ENCODE measurements at regions not wholly inside any gene's neighbourhood (a gene's known extent, or its start where the extent isn't known, plus 50 kb on each side); places are given as distances from the start of the nearest gene placed in this dataset.

DNA sequence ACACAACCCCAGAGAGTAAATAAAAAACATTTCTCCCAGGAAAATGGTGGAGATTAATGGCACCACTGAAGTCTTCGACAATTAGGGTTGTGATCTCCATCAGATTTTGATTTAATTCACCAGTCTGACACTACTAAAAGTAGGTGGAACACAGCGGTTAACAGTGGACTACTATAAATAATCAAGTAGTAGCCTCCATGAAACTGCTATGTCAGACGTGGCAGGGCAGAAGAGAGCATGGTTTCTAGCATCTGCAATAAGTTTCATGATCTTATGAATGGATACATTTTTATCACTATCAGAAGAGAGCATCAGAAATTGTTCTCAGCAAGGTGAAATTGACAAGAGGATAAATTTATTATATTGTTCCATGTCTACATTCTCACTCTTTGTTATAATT lies 1706.6 kb downstream of the MRPL39 start:
- H3K9ac ChIP-seq (ENCODE audit: low read length) = no peak overlapping the region
- no peaks in the 10 kb centered on the region for H3K9me3 ChIP-seq (ENCODE audit: insufficient read depth, low read length)
- no peak overlapping the region for H3K4me3 ChIP-seq (ENCODE audit: low read length)
- H2AFZ ChIP-seq (ENCODE audit: low read depth, low read length) = no peak overlapping the region
- H3K79me2 ChIP-seq (ENCODE audit: low read length) = no peaks in the 10 kb centered on the region
- TF ChIP-seq EZH2phosphoT487 (IDR thresholded peaks at IDR 0.05; ENCODE audit: low read depth) = no peak
- no peak for TF ChIP-seq CTCF (IDR thresholded peaks at IDR 0.05; ENCODE audit: low read depth, low read length)
- no peak overlapping the region for H3K27ac ChIP-seq (ENCODE audit: low read length)
- no peaks in the 10 kb centered on the region for H3K27me3 ChIP-seq (ENCODE audit: low read depth, low read length)
- no peaks in the 10 kb centered on the region for H3K36me3 ChIP-seq (replicated peaks; ENCODE audit: low read depth, low read length)
- H4K20me1 ChIP-seq (ENCODE audit: insufficient read depth, low read length) = no peaks in the 10 kb centered on the region
- no peak overlapping the region for H3K4me2 ChIP-seq (ENCODE audit: low read length)
- H3K4me1 ChIP-seq (ENCODE audit: low read length) = no peaks in the 10 kb centered on the region

DNA sequence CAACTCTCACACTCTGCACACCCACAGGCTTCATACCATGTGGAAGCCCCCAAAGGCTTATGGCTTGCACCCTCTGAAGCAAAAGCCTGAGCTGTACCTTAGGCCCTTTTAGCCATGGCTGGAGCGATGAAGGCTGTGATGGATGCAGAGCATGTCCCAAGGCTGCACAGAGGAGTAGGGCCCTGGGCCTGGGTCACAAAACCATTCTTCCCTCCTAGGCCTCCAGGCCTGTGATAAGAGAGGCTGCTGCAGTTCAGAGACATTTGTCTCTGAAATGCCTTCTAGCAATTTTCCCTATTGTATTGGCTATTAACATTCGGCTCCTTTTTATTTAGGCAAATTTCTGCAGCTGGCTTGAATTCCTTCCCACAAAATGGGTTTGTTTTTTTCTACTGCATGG lies 1707.7 kb downstream of the MRPL39 start:
- Histone ChIP-seq H3K9ac (ENCODE audit: low read length) (no peak overlapping the region), H3K27me3 (ENCODE audit: low read depth, low read length) (no peaks in the 10 kb centered on the region), H3K4me1 (ENCODE audit: low read length) (no peaks in the 10 kb centered on the region), H3K4me2 (ENCODE audit: low read length) (no peak overlapping the region), H3K4me3 (ENCODE audit: low read length) (no peak overlapping the region), H3K27ac (ENCODE audit: low read length) (no peak overlapping the region), H3K9me3 (ENCODE audit: insufficient read depth, low read length) (no peaks in the 10 kb centered on the region), H3K36me3 (replicated peaks; ENCODE audit: low read depth, low read length) (no peaks in the 10 kb centered on the region), H2AFZ (ENCODE audit: low read depth, low read length) (no peak overlapping the region), H3K79me2 (ENCODE audit: low read length) (no peaks in the 10 kb centered on the region), H4K20me1 (ENCODE audit: insufficient read depth, low read length) (no peaks in the 10 kb centered on the region)
- no peak for TF ChIP-seq EZH2phosphoT487 (IDR thresholded peaks at IDR 0.05; ENCODE audit: low read depth)
- no peak for TF ChIP-seq CTCF (IDR thresholded peaks at IDR 0.05; ENCODE audit: low read depth, low read length)

DNA sequence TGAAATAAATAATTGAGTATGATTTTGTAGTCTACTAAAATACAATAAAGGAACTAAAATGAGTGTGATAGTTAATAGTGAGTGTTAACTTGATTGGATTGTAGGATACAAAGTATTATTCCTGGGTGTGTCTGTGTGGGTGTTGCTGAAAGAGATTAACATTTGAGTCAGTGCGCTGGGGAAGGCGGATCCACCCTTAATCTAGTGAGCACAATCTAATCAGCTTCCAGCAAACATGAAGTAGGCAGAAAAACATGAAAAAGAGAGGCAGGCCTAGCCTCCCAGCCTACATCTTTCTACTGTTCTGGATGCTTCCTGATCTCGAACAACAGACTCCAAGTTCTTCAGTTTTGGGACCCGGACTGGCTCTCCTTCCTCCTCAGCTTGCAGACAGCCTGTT lies 1716.6 kb downstream of the MRPL39 start:
- no peaks in the 10 kb centered on the region for H3K36me3 ChIP-seq (replicated peaks; ENCODE audit: low read depth, low read length)
- TF ChIP-seq CTCF (IDR thresholded peaks at IDR 0.05; ENCODE audit: low read depth, low read length) = no peak
- no peak for TF ChIP-seq EZH2phosphoT487 (IDR thresholded peaks at IDR 0.05; ENCODE audit: low read depth)

GRCh38 chr21:23887725-23888306 lies 1719.5 kb downstream of the MRPL39 start:
- Histone ChIP-seq H3K36me3 (replicated peaks; ENCODE audit: low read depth, low read length) (no peaks in the 10 kb centered on the region), H3K4me1 (ENCODE audit: low read length) (peaks cover 23% of the 10 kb centered on the region), H3K4me2 (ENCODE audit: low read length) (peak overlapping the region; percentile 96), H3K9me3 (ENCODE audit: insufficient read depth, low read length) (no peaks in the 10 kb centered on the region), H2AFZ (ENCODE audit: low read depth, low read length) (peak overlapping the region; percentile 89; the same call in 1 of the 2 replicates), H3K27ac (ENCODE audit: low read length) (peak overlapping the region; percentile 65), H3K27me3 (ENCODE audit: low read depth, low read length) (no peaks in the 10 kb centered on the region), H3K79me2 (ENCODE audit: low read length) (no peaks in the 10 kb centered on the region), H3K4me3 (ENCODE audit: low read length) (peak overlapping the region; percentile 82), H3K9ac (ENCODE audit: low read length) (peak overlapping the region; percentile 57), H4K20me1 (ENCODE audit: insufficient read depth, low read length) (no peaks in the 10 kb centered on the region)
- TF ChIP-seq CTCF (IDR thresholded peaks at IDR 0.05; ENCODE audit: low read depth, low read length) (no peak), EZH2phosphoT487 (IDR thresholded peaks at IDR 0.05; ENCODE audit: low read depth) (no peak)

More for the DNA sequence above, 1716.6 kb downstream of the MRPL39 start:
- H3K4me3 ChIP-seq (ENCODE audit: low read length) = no peak overlapping the region
- no peak overlapping the region for H3K4me2 ChIP-seq (ENCODE audit: low read length)
- H3K9ac ChIP-seq (ENCODE audit: low read length) = no peak overlapping the region
- H3K27me3 ChIP-seq (ENCODE audit: low read depth, low read length) = no peaks in the 10 kb centered on the region
- H3K4me1 ChIP-seq (ENCODE audit: low read length) = peaks cover 23% of the 10 kb centered on the region
- no peak overlapping the region for H2AFZ ChIP-seq (ENCODE audit: low read depth, low read length)
- no peaks in the 10 kb centered on the region for H3K9me3 ChIP-seq (ENCODE audit: insufficient read depth, low read length)
- no peaks in the 10 kb centered on the region for H4K20me1 ChIP-seq (ENCODE audit: insufficient read depth, low read length)
- no peak overlapping the region for H3K27ac ChIP-seq (ENCODE audit: low read length)
- no peaks in the 10 kb centered on the region for H3K79me2 ChIP-seq (ENCODE audit: low read length)

All from OCI-LY3 (cell line).